H1 (cell line): ENCODE measurements at regions not wholly inside any gene's neighbourhood (a gene's known extent, or its start where the extent isn't known, plus 50 kb on each side); places are given as distances from the start of the nearest gene placed in this dataset.

Source experiments
- CBX5 ChIP-seq: fragments of 300-800, 300-1000 bp; sonication (generic); IDR thresholded peaks from 2 replicates; pipeline ENCODE4 v1.7.1; 2016; ENCODE audit warnings: antibody characterized with exemption, low read length, low read depth
- CTBP2 ChIP-seq: IDR thresholded peaks from 2 replicates; pipeline ENCODE4 v1.7.0; 2011; ENCODE audit warnings: borderline replicate concordance, mild to moderate bottlenecking, moderate library complexity, mixed read lengths, low read length; ENCODE audit not compliant: insufficient read depth, insufficient read length
- JUND ChIP-seq: IDR thresholded peaks from 2 replicates; pipeline ENCODE4 v1.6.1; 2011; ENCODE audit warnings: mild to moderate bottlenecking, improper control_type of control experiment, low read length
- TF ChIP-seq, protein P1 (sequence below): fragments of 300-600 bp; sonication (generic); IDR thresholded peaks from 2 replicates; pipeline ENCODE4 v1.7.1; 2012; ENCODE audit warnings: low read length, moderate library complexity, mild to moderate bottlenecking, inconsistent platforms; ENCODE audit not compliant: insufficient replicate concordance

- TF ChIP-seq, protein P1, sequence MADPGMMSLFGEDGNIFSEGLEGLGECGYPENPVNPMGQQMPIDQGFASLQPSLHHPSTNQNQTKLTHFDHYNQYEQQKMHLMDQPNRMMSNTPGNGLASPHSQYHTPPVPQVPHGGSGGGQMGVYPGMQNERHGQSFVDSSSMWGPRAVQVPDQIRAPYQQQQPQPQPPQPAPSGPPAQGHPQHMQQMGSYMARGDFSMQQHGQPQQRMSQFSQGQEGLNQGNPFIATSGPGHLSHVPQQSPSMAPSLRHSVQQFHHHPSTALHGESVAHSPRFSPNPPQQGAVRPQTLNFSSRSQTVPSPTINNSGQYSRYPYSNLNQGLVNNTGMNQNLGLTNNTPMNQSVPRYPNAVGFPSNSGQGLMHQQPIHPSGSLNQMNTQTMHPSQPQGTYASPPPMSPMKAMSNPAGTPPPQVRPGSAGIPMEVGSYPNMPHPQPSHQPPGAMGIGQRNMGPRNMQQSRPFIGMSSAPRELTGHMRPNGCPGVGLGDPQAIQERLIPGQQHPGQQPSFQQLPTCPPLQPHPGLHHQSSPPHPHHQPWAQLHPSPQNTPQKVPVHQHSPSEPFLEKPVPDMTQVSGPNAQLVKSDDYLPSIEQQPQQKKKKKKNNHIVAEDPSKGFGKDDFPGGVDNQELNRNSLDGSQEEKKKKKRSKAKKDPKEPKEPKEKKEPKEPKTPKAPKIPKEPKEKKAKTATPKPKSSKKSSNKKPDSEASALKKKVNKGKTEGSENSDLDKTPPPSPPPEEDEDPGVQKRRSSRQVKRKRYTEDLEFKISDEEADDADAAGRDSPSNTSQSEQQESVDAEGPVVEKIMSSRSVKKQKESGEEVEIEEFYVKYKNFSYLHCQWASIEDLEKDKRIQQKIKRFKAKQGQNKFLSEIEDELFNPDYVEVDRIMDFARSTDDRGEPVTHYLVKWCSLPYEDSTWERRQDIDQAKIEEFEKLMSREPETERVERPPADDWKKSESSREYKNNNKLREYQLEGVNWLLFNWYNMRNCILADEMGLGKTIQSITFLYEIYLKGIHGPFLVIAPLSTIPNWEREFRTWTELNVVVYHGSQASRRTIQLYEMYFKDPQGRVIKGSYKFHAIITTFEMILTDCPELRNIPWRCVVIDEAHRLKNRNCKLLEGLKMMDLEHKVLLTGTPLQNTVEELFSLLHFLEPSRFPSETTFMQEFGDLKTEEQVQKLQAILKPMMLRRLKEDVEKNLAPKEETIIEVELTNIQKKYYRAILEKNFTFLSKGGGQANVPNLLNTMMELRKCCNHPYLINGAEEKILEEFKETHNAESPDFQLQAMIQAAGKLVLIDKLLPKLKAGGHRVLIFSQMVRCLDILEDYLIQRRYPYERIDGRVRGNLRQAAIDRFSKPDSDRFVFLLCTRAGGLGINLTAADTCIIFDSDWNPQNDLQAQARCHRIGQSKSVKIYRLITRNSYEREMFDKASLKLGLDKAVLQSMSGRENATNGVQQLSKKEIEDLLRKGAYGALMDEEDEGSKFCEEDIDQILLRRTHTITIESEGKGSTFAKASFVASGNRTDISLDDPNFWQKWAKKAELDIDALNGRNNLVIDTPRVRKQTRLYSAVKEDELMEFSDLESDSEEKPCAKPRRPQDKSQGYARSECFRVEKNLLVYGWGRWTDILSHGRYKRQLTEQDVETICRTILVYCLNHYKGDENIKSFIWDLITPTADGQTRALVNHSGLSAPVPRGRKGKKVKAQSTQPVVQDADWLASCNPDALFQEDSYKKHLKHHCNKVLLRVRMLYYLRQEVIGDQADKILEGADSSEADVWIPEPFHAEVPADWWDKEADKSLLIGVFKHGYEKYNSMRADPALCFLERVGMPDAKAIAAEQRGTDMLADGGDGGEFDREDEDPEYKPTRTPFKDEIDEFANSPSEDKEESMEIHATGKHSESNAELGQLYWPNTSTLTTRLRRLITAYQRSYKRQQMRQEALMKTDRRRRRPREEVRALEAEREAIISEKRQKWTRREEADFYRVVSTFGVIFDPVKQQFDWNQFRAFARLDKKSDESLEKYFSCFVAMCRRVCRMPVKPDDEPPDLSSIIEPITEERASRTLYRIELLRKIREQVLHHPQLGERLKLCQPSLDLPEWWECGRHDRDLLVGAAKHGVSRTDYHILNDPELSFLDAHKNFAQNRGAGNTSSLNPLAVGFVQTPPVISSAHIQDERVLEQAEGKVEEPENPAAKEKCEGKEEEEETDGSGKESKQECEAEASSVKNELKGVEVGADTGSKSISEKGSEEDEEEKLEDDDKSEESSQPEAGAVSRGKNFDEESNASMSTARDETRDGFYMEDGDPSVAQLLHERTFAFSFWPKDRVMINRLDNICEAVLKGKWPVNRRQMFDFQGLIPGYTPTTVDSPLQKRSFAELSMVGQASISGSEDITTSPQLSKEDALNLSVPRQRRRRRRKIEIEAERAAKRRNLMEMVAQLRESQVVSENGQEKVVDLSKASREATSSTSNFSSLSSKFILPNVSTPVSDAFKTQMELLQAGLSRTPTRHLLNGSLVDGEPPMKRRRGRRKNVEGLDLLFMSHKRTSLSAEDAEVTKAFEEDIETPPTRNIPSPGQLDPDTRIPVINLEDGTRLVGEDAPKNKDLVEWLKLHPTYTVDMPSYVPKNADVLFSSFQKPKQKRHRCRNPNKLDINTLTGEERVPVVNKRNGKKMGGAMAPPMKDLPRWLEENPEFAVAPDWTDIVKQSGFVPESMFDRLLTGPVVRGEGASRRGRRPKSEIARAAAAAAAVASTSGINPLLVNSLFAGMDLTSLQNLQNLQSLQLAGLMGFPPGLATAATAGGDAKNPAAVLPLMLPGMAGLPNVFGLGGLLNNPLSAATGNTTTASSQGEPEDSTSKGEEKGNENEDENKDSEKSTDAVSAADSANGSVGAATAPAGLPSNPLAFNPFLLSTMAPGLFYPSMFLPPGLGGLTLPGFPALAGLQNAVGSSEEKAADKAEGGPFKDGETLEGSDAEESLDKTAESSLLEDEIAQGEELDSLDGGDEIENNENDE: no peak
- no peak for TF ChIP-seq CTBP2
- TF ChIP-seq JUND: no peak
- TF ChIP-seq CBX5: no peak
Observed at GRCh38 chr15:62644216-62644888, 398.2 kb upstream of the TPM1 start (continued).
